NT2/D1 (cell line): ENCODE measurements at regions not wholly inside any gene's neighbourhood (a gene's known extent, or its start where the extent isn't known, plus 50 kb on each side); places are given as distances from the start of the nearest gene placed in this dataset.

Source experiments
- YY1 ChIP-seq: IDR thresholded peaks from 2 replicates; pipeline ENCODE4 v1.6.1; 2011; ENCODE audit not compliant: insufficient read length, insufficient read depth
- ZNF274 ChIP-seq: IDR thresholded peaks from 2 replicates; pipeline ENCODE4 v1.6.1; 2011; ENCODE audit warnings: mild to moderate bottlenecking, low read depth, low read length

DNA sequence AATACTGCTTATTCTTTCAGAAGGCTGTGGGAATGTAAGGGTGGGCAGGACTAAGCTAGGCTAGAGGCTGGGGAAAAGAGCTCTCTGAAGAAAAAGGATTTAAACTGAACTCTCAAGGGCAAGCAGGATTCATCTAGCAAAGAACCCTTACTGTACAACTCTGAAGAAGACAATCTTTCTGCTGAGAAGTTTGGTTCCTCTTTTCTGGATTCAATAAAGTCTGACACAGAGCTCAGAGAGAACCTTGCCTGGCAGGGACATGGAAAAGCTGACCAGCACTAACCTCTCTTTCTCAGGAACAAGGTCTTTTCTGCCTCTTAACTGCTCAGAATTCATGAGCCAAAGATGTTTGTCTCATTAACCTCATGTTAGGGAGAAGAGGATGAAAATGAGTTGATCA lies 388.4 kb upstream of the DDI1 start:
- TF ChIP-seq YY1 (no peak), ZNF274 (no peak)
